ENCODE measurements at regions not wholly inside any gene's neighbourhood (a gene's known extent, or its start where the extent isn't known, plus 50 kb on each side); places are given as distances from the start of the nearest gene placed in this dataset.

DNA sequence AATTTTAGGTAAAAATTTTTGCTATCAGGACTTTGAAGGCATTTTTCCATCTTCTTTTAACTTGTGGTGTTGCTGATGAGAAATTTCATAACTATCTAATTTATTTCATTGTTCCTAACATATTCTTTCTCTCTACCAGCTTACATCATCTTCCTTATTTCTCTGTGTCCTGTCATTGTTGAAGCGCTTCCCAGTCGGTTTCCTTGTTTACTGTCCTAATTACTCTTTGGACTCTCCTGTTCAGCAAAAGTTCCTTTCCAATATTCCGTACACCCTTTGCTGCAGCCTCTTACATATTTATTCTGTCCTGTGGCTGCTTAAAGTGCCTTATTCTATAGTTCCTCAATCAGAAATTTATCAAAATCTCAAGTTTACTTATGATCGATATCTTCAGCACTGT, 609.0 kb upstream of the FZD8 start:
- DNase-seq (ENCODE audit: low spot score) (no peak), FAIRE-seq (no peak)

- FAIRE-seq = no peak
- DNase-seq (ENCODE audit: low spot score) = no peak
Observed at GRCh38 chr10:36248304-36248981, 606.3 kb upstream of the FZD8 start.

- FAIRE-seq (no peak), DNase-seq (ENCODE audit: low spot score) (no peak)
Observed at GRCh38 chr10:36247478-36247877, 605.4 kb upstream of the FZD8 start.

DNA sequence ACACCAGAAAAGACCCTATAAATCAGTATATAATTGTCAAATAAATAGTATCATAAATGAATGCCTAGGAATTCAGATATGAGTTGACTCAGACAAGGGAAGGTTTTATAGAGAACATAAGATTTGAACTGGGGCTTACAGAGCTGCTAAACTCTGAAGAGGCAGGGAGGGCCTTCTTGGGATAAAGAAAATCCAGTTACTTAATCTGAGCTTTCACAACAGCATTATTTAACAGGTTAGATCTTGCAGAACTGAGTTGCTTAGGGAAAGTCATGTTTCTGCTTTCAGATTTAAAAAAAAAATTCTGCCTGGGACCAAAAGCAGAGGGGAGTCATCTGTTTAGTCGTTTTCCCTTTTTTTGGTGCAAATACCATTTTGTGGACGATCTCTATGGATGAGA, 594.8 kb upstream of the FZD8 start:
- DNase-seq (ENCODE audit: low spot score) (no peak), FAIRE-seq (no peak)

DNA sequence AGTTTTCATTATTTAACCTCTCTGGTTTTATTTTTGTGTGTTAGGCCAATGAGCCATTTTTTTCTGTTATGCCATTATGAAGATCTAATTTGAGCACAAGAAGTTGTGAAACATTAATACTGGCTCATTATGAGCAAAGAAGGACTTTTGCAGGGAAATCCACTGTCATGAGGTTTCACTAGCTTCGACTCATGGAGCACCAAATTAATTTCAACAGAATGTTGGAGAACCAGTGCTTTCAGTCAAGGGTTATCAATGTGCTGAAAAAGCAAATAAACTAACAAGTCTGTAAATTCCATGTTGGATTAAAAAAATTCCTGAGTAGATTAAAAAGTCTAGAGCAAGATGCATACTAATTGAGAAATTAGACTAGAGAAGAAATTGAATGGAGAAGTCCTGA, 594.2 kb upstream of the FZD8 start:
- FAIRE-seq (no peak), DNase-seq (ENCODE audit: low spot score) (no peak)

DNA sequence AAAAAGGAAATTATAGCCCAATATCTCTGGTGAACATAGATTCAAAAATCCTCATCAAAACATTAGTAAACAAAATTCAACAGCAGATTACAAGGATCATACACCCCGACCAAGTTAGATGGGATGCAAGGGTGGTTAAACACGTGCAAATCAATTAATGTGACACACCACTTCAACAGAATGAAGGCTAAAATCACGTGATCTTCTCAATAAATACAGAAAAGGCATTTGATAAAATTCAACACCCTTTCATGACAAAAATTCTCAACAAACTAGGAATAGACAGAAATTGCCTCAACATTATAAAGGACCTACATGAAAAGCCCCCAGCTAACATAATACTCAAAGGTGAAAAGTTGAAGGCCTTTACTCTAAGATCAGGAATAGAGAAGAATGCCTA, 590.8 kb upstream of the FZD8 start:
- DNase-seq (ENCODE audit: low spot score) (no peak), FAIRE-seq (no peak)

DNA sequence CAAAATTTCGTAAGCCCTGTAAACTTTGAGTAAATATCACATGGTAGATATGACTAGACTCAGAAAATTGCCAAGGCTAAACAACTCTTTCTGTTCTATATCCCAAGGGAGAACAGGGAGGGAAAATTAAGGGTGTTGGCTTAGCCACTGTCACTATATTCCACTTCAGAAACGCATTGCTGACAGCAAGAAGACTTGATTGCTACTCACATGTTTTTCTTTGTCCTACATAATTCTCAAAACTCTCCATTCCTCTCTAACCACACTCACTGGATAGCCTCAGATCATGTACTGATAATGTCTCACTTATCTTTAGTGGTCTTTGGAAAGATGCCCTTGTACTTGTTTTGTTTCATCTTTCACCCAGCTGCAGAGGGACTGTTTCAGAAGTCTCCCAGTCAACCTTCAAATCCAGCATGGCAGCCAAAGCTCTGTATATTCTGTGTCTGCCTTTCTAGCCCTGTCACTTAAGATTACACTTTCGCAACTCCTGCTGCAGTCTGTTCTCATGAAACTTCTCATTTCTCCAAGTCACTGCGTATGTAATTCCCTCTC, 582.4 kb upstream of the FZD8 start:
- FAIRE-seq (no peak), DNase-seq (ENCODE audit: low spot score) (no peak)

DNA sequence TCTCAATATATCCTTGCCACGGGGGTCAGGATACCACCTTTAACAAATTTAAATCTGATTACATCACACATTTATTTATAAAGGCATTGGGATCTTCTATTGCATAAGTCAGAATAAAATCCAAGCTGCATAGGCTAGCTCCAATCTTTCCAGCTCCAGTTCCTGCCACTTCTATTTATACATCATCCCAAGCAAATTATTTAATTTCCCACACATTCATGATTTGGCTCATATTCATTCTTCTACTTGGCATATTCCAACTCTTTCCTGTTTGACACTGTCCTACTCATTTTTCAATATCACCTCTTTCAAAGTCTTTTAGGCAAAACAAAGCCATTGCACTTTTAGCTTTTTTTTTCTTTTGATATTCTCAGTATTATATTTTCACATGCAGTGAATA, 579.0 kb upstream of the FZD8 start:
- no peak for FAIRE-seq
- DNase-seq (ENCODE audit: low spot score) = no peak

GRCh38 chr10:36220151-36220550, 578.1 kb upstream of the FZD8 start:
- DNase-seq (ENCODE audit: low spot score) = no peak
- no peak for FAIRE-seq

DNA sequence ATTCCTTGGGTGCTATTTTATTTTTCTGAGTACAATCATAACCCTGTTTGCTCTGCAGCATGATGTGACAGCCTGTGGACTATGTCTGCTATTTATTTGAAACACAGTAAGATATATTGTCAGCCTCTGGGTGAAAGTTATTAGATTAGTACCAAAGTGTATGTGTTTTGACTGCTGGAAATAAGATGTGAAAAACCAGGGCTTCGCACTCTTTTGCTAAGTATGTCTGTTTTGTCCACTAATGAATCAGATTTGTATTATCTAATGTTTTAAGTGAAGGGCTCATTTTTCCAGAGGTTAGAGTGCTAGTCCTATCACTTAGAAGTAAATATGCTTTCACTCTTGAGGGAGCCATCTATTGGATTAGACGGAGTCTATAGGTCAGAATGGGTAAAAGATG, 569.8 kb upstream of the FZD8 start:
- FAIRE-seq = no peak
- no peak for DNase-seq (ENCODE audit: low spot score)

DNA sequence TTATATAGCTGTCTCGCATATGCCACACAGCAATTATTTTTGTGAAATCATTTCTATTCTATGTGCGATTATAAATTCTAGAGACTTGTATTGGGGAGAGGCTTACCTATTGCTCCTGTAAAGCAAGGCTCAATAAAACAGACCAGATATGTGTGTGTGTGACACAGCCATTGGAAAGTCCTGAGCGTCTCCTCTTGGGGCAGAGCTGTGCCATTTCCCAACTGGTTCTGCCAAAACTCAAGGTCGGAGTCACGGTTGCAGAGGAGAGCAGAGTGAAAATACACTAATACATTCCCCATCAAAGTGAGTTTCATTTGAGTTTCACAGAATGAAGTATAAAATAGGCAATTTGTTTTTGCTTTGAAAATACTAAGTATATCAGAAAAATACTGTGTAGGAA, 567.4 kb upstream of the FZD8 start:
- DNase-seq (ENCODE audit: low spot score) (no peak), FAIRE-seq (no peak)

DNA sequence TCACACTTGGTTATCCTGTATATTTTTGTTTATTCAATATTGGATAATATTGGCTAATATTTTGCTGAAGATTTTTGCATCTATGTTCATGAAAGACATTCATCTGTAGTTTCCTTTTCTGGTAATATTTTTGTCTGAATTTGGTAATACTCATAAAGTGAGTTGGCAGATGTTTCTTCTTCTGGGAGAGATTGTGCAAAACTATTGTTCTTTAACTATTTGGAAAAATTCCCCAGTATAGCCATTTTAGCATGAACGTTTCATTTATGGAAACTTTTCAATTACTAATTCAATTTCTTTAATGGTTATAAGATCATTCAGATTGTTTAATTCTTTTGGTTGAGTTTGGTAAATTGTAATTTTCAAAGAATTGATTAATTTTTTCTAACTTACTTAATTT, 560.8 kb upstream of the FZD8 start:
- FAIRE-seq (no peak), DNase-seq (ENCODE audit: low spot score) (no peak)

- FAIRE-seq = no peak
Observed at GRCh38 chr10:36200577-36200976, 558.5 kb upstream of the FZD8 start.

DNA sequence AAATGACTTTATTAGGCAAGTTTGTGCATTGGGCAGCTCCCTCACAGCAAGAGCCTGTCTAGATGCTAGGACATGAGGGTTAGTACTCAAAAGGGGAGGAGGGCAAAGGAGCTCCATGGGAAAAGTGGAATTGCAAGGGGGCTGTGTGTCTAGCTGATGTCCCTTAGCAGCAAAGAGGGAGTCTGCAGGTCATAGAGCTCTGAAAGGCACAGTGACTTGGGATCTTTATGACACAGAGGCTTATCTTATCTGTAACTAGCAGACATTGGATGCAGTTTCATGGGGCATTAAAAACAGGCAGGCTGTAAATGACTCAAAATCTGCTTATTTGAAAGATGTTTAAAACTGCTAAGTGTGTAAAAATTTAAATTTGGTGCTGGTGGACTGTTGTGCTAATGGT, 556.2 kb upstream of the FZD8 start:
- no peak for FAIRE-seq
- no peak for DNase-seq (ENCODE audit: low spot score)

More at GRCh38 chr10:36200577-36200976, 558.5 kb upstream of the FZD8 start:
- DNase-seq (ENCODE audit: low spot score) = no peak

- FAIRE-seq (no peak), DNase-seq (ENCODE audit: low spot score) (no peak)
Observed at GRCh38 chr10:36195364-36195763, 553.3 kb upstream of the FZD8 start.

DNA sequence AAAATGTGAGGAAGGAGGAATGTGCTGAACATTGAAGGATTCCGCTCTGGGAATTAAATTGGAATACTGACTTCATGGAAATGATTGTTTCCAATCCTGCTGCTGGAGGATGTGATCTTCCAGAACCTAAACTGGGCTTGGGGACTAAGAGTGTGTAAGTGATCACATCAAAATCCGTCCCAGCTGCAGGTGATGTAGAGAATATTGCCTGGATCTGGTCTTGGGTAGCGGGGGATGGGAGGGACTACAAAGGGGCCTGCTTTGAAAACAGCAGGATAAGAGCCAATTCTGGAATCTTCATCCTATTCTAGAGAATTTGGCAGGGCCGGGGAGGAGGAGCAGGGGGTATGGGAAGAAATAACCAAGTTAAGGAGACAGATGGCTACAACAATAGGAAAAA, 552.2 kb upstream of the FZD8 start:
- FAIRE-seq (no peak), DNase-seq (ENCODE audit: low spot score) (no peak)

DNA sequence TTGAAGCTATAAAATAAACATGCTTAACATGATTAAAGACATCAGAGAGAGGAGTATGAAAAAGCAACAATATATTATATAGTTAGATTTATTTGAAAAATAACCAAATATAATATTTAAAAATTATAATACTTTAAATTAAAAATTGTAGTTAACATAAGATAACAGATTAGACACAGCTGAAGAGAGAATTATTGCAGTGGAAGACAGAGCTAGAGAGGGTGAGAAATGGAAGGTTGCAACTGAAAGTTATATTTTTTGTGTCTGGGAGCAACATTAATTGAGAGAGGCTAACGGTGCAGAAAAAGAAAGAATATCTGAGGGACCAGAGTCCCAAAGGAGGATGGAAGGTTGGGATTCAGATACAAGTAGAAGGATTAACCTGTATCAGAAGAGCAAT, 548.9 kb upstream of the FZD8 start:
- no peak for DNase-seq (ENCODE audit: low spot score)
- FAIRE-seq = no peak

GRCh38 chr10:36188461-36188860, 546.4 kb upstream of the FZD8 start:
- no peak for FAIRE-seq
- no peak for DNase-seq (ENCODE audit: low spot score)

DNA sequence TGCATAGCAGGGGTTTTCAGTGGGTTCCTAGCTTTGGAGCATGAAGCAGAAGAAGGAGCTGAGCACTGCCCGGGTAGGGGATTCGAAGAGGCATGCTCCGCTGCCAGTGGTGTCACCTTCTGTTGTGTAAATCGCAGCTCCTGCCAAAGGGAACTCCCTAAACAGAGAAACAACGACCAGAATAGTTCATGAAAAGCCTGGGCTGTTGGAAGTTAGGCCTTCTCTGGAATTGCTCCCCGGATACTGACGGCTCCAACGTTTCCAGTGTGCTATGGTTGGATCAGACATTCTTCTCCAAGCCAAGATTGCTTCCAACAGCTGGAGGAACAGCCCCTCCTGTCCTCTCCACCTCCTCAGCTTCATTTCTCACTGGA, 546.0 kb upstream of the FZD8 start:
- no peak for FAIRE-seq
- DNase-seq (ENCODE audit: low spot score) = no peak

DNA sequence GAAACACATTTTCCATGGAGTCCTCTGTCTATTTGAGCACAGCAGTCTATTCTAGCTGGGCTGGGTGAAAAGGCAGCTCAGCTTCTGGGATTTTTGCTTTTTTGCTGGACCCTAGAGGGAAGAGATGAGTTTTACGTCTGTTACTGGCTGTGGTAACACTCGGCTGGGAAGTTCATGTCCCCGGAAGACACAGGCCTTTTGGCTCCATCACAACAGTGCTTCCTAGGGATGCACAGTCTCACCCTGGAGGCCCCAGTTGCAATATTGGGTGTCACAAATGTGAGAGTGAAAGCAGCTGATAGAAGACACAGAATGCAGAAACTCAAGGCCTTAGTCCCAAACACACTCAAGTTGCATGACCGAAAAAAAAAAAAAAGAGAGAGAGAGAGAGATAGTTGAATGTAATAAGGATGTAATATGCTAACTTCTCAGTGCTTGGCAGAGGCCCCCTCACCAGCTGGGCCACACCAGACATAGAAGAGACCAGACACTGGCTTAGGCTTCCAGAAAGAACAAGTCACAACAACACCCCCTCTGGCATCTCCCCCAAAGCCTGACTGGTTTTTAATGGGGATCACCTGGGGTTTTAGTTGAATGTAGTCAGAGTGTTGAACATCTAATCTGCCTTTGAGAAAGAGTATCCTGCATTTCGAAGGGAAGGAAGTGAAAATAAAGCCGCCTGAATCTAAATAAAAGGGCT, 545.4 kb upstream of the FZD8 start:
- no peak for FAIRE-seq
- DNase-seq (ENCODE audit: low spot score) = no peak

GRCh38 chr10:36185097-36185496, 543.0 kb upstream of the FZD8 start:
- DNase-seq (ENCODE audit: low spot score) (no peak), FAIRE-seq (no peak)

- DNase-seq (ENCODE audit: low spot score) (no peak), FAIRE-seq (no peak)
Observed at GRCh38 chr10:36183726-36184125, 541.6 kb upstream of the FZD8 start.

GRCh38 chr10:36183056-36183455, 541.0 kb upstream of the FZD8 start:
- FAIRE-seq (no peak), DNase-seq (ENCODE audit: low spot score) (no peak)
